GM21526 (cell line): ENCODE measurements at regions not wholly inside any gene's neighbourhood (a gene's known extent, or its start where the extent isn't known, plus 50 kb on each side); places are given as distances from the start of the nearest gene placed in this dataset.

Source experiments
- ATAC-seq: cut with Tn5 transposase; IDR thresholded peaks from one replicate; pipeline ENCODE4 v1.9.1; 2021; ENCODE audit warnings: moderate library complexity; ENCODE audit not compliant: unreplicated experiment, low FRiP score

DNA sequence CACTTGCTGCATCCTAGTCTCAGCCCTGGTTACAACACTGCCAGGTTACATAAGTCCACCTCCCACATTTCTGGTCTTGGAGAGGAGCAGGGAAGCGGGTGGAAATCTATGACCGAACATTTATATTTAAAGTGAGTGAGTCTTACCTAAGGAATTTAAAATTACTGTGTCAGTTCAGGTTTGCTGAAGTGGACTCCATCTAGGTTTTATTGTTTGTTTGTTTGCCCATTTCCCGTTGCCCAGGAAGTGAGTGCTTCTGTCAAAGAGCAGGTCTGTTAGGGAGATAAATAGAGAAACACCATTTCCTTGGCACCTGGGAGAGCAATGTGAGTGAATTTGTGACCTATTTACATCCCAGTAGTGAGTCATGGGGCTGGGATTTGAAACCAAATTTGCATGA lies 179.5 kb downstream of the KIF4B start:
- ATAC-seq: no peak

DNA sequence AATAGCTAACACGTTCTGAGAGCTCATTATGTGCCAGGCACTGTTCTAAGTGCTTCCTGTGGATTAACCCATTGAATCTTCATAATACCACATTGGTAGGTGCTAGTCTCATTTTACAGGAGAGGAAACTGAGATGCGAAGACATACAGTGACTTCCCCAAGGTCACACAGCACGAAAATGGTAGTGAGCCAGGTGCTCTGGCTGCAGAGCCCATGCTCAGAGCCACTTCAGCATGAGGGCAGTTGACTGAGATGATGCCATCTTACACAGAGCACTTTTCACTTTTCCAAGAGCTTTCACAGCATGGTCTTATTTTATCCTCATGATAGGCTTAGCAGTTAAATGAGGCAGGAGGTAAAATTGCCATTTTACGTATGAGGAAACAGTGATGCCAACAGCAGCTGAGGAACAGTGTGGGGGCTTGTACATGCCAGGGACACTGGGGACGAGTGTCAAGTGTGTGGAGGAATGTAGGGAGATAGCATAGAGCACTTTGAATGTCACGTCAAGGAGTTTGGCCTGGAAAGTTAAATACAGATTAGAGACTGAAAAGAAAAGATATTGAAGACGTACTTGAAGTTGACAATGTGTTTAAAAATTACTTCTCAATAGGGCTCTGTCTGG lies 180.0 kb downstream of the KIF4B start:
- ATAC-seq: no peak

GRCh38 chr5:155200608-155201007 lies 187.1 kb downstream of the KIF4B start:
- no peak for ATAC-seq

GRCh38 chr5:155211764-155212163 lies 198.2 kb downstream of the KIF4B start:
- no peak for ATAC-seq

GRCh38 chr5:155222393-155222792 lies 208.8 kb downstream of the KIF4B start:
- no peak for ATAC-seq

GRCh38 chr5:155229135-155229534 lies 215.6 kb downstream of the KIF4B start:
- ATAC-seq: no peak

DNA sequence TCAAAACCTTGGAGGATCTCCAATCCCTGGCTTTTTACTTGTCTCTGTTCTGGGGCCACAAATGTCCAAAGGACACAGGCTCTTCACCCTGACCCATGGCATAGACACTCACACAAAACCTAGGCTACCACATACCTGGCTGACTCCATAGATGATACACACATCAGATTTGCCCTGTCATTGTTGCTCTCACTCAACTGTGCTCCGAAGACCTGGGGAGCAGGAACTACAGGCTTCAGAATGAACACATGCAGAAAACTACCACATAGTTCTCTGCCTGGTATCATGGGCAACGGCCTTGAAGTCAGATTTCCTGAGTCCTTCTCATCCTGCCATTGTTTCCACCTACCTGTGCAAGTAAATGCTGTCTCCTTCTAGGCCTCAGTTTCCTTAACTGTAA lies 226.2 kb downstream of the KIF4B start:
- ATAC-seq: no peak

- ATAC-seq: no peak
Measured at GRCh38 chr5:155250596-155250995, 237.0 kb downstream of the KIF4B start.

- no peak for ATAC-seq
Measured at GRCh38 chr5:155252025-155252424, 238.5 kb downstream of the KIF4B start.

- no peak for ATAC-seq
Measured at GRCh38 chr5:155252717-155253116, 239.2 kb downstream of the KIF4B start.

- ATAC-seq: no peak
Measured at GRCh38 chr5:155254399-155254798, 240.8 kb downstream of the KIF4B start.

DNA sequence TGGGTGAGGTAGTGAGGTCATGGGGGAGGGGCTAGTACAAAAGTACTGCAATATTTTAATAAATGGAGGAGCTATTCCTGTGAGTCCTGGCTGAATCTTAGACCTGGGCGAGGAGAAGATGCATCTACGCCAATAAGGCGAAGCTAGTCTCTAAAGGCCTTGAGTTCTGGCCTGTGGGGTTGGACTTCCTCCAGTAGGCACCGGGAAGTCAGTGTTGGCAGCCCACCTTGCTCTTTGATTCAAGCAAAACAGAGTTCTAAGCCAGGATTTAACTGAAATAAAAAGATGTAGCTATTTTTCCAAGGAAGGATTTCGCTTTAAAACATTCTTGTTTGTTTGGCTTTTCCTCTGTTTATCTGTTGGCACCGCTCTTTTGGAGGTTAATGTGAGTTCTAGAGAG lies 244.6 kb downstream of the KIF4B start:
- ATAC-seq: no peak

- ATAC-seq: no peak
Measured at GRCh38 chr5:155259648-155260047, 246.1 kb downstream of the KIF4B start.

DNA sequence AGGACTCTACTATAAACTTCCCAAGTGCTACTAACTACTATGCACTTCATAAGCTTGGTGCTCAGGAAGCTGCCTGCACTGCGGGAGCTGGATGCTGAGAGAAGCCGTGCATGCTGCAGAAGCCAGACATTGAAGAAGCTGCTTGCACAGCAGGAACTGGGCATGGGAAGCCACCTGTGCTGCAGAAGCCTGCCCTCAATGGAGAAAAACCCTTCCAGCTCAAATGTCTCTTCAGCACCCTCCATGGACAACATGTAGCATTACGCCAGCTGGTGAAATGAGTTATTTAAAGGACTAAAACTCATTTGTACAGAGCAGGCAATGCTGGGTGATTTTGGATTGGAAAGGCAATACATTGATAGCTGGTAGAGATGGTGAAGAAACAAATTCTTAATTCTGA lies 247.2 kb downstream of the KIF4B start:
- ATAC-seq: no peak

DNA sequence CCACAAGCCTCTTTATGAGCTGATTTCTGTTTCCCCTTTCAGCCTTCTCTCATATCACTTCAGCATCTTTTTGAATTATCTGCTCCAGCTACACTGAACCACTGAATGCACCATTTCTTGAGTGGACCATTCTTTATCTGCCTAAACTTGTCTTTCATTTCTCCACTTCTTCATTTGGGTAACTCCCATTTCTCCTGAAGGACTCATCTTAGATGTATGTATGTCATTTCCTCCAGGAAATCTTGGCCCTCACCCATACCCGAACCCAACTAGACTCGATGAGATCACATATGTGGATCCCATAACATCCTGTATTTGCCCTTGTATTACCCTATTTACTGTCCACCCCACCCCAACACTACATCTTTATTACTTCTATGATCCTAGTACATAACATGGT lies 249.8 kb downstream of the KIF4B start:
- no peak for ATAC-seq

GRCh38 chr5:155264809-155265208 lies 251.3 kb downstream of the KIF4B start:
- ATAC-seq: no peak

DNA sequence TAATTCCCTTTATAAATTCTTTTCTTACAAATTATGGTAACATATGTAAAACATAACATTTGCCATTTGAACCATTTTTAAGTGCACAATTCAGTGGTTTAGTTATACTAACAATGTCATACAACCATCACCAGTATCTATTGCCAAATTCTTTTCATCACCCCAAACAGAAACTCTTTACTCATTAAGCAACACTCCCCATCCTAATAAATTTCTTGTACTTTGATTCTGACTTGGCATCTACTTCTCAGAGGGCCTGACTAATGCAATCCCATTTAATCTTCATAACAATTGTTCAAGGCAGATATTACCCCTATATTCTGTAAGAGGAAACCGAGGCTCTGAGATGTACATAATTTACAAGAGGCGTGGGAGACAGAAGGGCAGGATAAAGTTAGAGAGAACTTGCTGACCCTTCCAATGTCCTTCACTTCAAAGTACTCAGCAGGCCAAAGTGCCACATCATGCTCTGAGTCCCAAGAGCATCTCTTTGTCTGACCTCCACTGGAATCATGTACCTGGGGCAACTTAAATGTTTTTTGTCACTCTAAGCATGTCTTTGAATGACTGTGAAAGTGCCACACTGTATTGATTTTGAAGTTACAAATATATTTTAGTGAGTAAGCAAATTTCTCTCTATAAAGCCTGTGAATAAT lies 255.3 kb downstream of the KIF4B start:
- no peak for ATAC-seq

GRCh38 chr5:155270725-155271124 lies 257.2 kb downstream of the KIF4B start:
- no peak for ATAC-seq

- ATAC-seq: no peak
Measured at GRCh38 chr5:155274484-155274883, 260.9 kb downstream of the KIF4B start.

- no peak for ATAC-seq
Measured at GRCh38 chr5:155275222-155275621, 261.7 kb downstream of the KIF4B start.

DNA sequence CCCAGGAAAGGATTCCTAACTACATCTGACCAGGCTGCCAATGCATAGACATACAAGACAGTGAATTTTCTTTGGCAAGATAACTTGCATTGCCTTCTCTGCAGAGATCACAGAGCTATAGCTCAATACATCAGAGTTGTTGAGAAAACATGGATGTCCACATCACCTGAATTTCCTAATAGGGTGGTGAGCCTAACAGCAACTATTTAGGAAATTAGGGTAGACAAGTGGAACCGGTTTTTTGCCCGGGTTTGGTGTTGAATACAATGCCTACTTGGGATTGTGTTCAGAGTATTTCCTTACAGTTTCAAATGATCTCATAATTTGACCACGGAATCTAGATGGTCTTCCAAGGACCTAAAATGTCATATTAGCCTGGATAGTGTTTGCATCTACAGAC lies 262.7 kb downstream of the KIF4B start:
- ATAC-seq: no peak

- ATAC-seq: no peak
Measured at GRCh38 chr5:155278532-155278931, 265.0 kb downstream of the KIF4B start.
